Heart left ventricle (tissue), 16 donors: ENCODE measurements at regions not wholly inside any gene's neighbourhood (a gene's known extent, or its start where the extent isn't known, plus 50 kb on each side); places are given as distances from the start of the nearest gene placed in this dataset.

ENCODE experiments used
- ATAC-seq, 4 donors: fragments of 200-7000 bp; cut with Tn5 transposase; one replicate each; pipeline ENCODE4 v1.9.1; 2020 to 2022; ENCODE audit warnings: moderate library complexity in 4 of 4, mild to moderate bottlenecking in 3 of 4, moderate number of reproducible peaks in 1 of 4
- DNase-seq, 5 donors: peaks; one replicate each; pipeline ENCODE4 v3.0.0-alpha.2; 2020
- H3K27ac ChIP-seq, 12 donors: fragments of 200-600 bp; sonication (generic) in 4 of 12; one replicate each; pipeline versions ENCODE4 v1.5.0 to v1.8.0; 2016 to 2022; ENCODE audit warnings: mild to moderate bottlenecking in 2 of 12
- H3K27me3 ChIP-seq, 9 donors: fragments of 200-600 bp; sonication (generic) in 2 of 9; one replicate each; pipeline versions ENCODE4 v1.5.1 to v1.8.0; 2016 to 2022; ENCODE audit warnings: mild to moderate bottlenecking in 3 of 9
- H3K36me3 ChIP-seq, 9 donors: fragments of 200-600 bp; sonication (generic) in 2 of 9; one replicate each; pipeline versions ENCODE4 v1.5.0 to v1.8.0; 2018 to 2022; ENCODE audit warnings: mild to moderate bottlenecking in 2 of 9
- H3K4me1 ChIP-seq, 12 donors: fragments of 200-600 bp; sonication (generic) in 4 of 12; one replicate each; pipeline versions ENCODE4 v1.5.0 to v1.8.0; 2016 to 2022; ENCODE audit warnings: mild to moderate bottlenecking in 3 of 12
- H3K4me3 ChIP-seq, 12 donors: fragments of 200-600 bp; sonication (generic) in 4 of 12; one replicate each; pipeline versions ENCODE4 v1.5.0 to v1.8.0; 2017 to 2022; ENCODE audit warnings: mild to moderate bottlenecking in 9 of 12, moderate library complexity in 4 of 12
- H3K9me3 ChIP-seq, 12 donors: fragments of 200-600 bp; sonication (generic) in 4 of 12; one replicate each; pipeline versions ENCODE4 v1.5.0 to v1.8.0; 2016 to 2022; ENCODE audit warnings: mild to moderate bottlenecking in 1 of 12
- CTCF ChIP-seq, 12 donors: fragments of 200-600 bp; sonication (generic) in 4 of 12; IDR thresholded peaks; one replicate each; pipeline versions ENCODE4 v1.5.0 to v1.8.0; 2018 to 2022; ENCODE audit warnings: antibody characterized with exemption in 12 of 12, mild to moderate bottlenecking in 5 of 12
- POLR2A ChIP-seq, 2 donors: fragments of 450-650 bp; IDR thresholded peaks; one replicate each; pipeline ENCODE4 v1.6.1; 2017; ENCODE audit warnings: antibody characterized with exemption in 2 of 2, mild to moderate bottlenecking in 2 of 2, moderate library complexity in 2 of 2
- WGBS, 4 donors: extraction: QIAGEN DNeasy Blood & Tissue Kit in 2 of 4; methylation state at CpG; one replicate each; pipeline versions ENCODE4 v1.1.5 to v1.1.7; 2013 to 2018; 5-methylcytosine and 5-hydroxymethylcytosine counted together
- intact Hi-C, 10 donors: fragments of 100-400 bp; cut with DNase I; formaldehyde crosslinking; loops; one replicate each; pipeline versions ENCODE4 v1.11.1 to v1.14.2; 2022
- donor health status: ischemic (EF 13 %, LVEDD 7.1; RV severe dilation, severe dysfunction).
- donor health status: healthy with polysubstance abuse.
- donor health status: DM: no; HTN: yes; CAD: no.
- donor health status: DM: no; HTN: no; CAD: no.
- donor health status: ischemic (EF 25% LVEDD 6.9; RV normal size, moderate dysfunction).
- donor health status: ischemic (EF 25% LVEDD 5.7; RV mildly dilated, moderate dysfunction).
- donor health status: healthy.
- donor health status: DM: yes; HTN: yes; CAD: no.
- donor health status: ischemic (EF 35%, LVEDD 5.7; RV mildly dilated, moderate dysfunction).
- donor health status: nonischemic (EF 11% LVEDD 7.7; RV severe dilation, severe dysfunction).
- donor health status: DM: yes; HTN: yes; CAD: no.
- donor health status: PGD.
- donor health status: ischemic (EF 29% LVEDD 5.4; RV normal size, mild dysfunction).
- donor health status: nonischemic (EF 23%, LVEDD 6.1; RV moderate dilation, normal function).

DNA sequence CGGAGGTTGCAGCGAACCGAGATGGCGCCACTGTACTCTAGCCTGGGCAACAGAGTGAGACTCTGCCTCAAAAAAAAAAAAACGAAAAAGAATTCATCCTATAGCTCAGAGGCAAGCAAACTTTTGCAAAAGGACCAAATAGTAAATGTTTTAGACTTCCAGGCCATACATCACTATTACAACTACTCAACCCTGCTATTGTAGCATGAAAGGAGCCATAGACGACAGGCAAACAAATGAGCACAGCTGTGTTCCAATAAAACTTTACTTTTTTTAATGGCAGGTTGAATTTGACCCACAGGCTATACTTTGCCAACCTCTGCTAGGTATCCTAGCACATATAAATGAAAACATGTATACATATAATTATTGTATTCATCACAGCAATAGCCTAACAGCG lies 58.9 kb upstream of the SLC30A5 start:
- no peaks in the 10 kb centered on the region for H3K4me1 ChIP-seq
- H3K27me3 ChIP-seq: peaks cover 0 to 6% (median 0%) of the 10 kb centered on the region in 9 donors
- no peak for DNase-seq
- 91 to 93% (median 92%) methylated on average over 7 of the region's 7 CpGs for WGBS, 4 donors
- H3K4me3 ChIP-seq: no peak overlapping the region
- H3K36me3 ChIP-seq: no peaks in the 10 kb centered on the region
- H3K27ac ChIP-seq: no peak overlapping the region
- no peaks in the 10 kb centered on the region for H3K9me3 ChIP-seq
- intact Hi-C loops: no loop called here
- no peak for ATAC-seq
- no peak for TF ChIP-seq CTCF (IDR thresholded peaks at IDR 0.05)
- TF ChIP-seq POLR2A (IDR thresholded peaks at IDR 0.05): no peak

DNA sequence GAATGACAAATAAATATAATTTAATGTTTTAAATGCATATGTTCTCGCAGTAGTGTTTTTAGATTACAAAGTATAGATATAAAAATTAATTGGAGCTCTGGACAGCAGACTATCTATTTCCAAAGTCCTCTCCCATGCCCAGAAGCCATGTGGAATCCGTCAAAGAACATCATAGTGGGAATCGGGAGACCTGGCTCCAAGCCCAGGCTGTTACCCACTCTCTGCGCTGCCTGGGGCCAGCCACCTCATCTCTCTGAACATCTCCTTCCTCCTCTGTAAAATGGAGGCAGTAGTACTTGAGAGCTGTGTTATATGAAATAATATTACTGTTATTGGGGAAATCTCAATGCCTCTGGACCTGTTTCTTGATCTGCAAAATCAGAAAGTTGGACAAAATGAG lies 58.1 kb upstream of the SLC30A5 start:
- no peak overlapping the region for H3K4me3 ChIP-seq
- ATAC-seq (no peak), DNase-seq (no peak)
- H3K27me3 ChIP-seq: peaks cover 0 to 6% (median 0%) of the 10 kb centered on the region in 9 donors
- WGBS, 4 donors: 34 to 44% (median 41%) methylated on average over 4 of the region's 4 CpGs
- H3K27ac ChIP-seq: no peak overlapping the region
- no peaks in the 10 kb centered on the region for H3K36me3 ChIP-seq
- intact Hi-C loops: no loop called here
- no peaks in the 10 kb centered on the region for H3K9me3 ChIP-seq
- TF ChIP-seq CTCF (IDR thresholded peaks at IDR 0.05) (no peak), POLR2A (IDR thresholded peaks at IDR 0.05) (no peak)
- no peaks in the 10 kb centered on the region for H3K4me1 ChIP-seq

DNA sequence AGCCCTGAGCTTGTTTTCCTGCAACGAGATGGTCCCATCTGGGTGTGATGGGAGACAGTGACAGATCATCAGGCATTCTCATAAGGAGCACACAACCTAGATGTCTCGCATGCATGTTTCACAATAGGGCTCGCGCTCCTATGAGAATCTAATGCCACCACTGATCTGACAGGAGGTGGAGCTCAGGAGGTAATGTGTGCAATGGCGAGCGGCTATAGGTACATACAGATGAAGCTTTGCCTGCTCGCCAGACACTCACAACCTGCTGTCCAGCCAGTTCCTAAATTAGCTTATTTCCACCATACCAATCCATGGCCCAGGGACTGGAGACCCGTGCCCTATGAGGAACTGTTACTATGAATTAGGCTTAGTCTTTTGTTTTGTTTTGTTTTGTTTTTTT lies 55.3 kb upstream of the SLC30A5 start:
- TF ChIP-seq POLR2A (IDR thresholded peaks at IDR 0.05): no peak
- TF ChIP-seq CTCF (IDR thresholded peaks at IDR 0.05): no peak
- WGBS, 4 donors: 93 to 95% (median 94%) methylated on average over 8 of the region's 8 CpGs
- peaks cover 0 to 4% (median 0%) of the 10 kb centered on the region in 12 donors for H3K4me1 ChIP-seq
- no peak overlapping the region for H3K27ac ChIP-seq
- ATAC-seq: no peak
- intact Hi-C loops: no loop called here
- no peaks in the 10 kb centered on the region for H3K9me3 ChIP-seq
- peaks cover 0 to 6% (median 0%) of the 10 kb centered on the region in 9 donors for H3K27me3 ChIP-seq
- no peaks in the 10 kb centered on the region for H3K36me3 ChIP-seq
- DNase-seq: no peak
- no peak overlapping the region for H3K4me3 ChIP-seq

- Histone ChIP-seq H3K4me3 (no peak overlapping the region), H3K4me1 (peaks cover 0 to 6% (median 0%) of the 10 kb centered on the region in 12 donors), H3K36me3 (no peaks in the 10 kb centered on the region), H3K9me3 (no peaks in the 10 kb centered on the region), H3K27me3 (peaks cover 0 to 6% (median 0%) of the 10 kb centered on the region in 9 donors), H3K27ac (no peak overlapping the region)
- no peak for ATAC-seq
- intact Hi-C loops: loop anchor here in 8 of 10 donors (5.0 to 10.0 kb wide), 8 partner anchors 52 to 325 kb away; partner anchors contain the start of genes SLC30A5 (in 4 of the 8), CCDC125 (in 3 of the 8), CCNB1 (in 2 of the 8) and AK6 (in 1 of the 8)
- no peak for DNase-seq
- no peak for TF ChIP-seq CTCF (IDR thresholded peaks at IDR 0.05)
- TF ChIP-seq POLR2A (IDR thresholded peaks at IDR 0.05): no peak
Observed at GRCh38 chr5:69039829-69040228, 54.0 kb upstream of the SLC30A5 start.
